Tibial nerve (tissue), 4 donors: ENCODE measurements at regions not wholly inside any gene's neighbourhood (a gene's known extent, or its start where the extent isn't known, plus 50 kb on each side); places are given as distances from the start of the nearest gene placed in this dataset.

Experiments
- EP300 ChIP-seq, 2 donors: sonication (generic); formaldehyde crosslinking; IDR thresholded peaks; one replicate each; pipeline ENCODE4 v1.6.1; 2017; ENCODE audit warnings: antibody characterized with exemption in 2 of 2, mild to moderate bottlenecking in 1 of 2
- POLR2A ChIP-seq, 2 donors: fragments of 450-650 bp; IDR thresholded peaks; one replicate each; pipeline ENCODE4 v1.6.1; 2017; ENCODE audit warnings: antibody characterized with exemption in 2 of 2, mild to moderate bottlenecking in 2 of 2, moderate library complexity in 2 of 2
- TF ChIP-seq, protein P1 (sequence below), 5 experiments: fragments of 200-600 bp in 3 of 5; fragments of 450-650 bp in 2 of 5; sonication (generic) in 3 of 5; IDR thresholded peaks; one replicate each; pipeline ENCODE4 v1.5.1; 2016 to 2019; ENCODE audit warnings: antibody characterized with exemption in 5 of 5, mild to moderate bottlenecking in 3 of 5, moderate library complexity in 2 of 5

DNA sequence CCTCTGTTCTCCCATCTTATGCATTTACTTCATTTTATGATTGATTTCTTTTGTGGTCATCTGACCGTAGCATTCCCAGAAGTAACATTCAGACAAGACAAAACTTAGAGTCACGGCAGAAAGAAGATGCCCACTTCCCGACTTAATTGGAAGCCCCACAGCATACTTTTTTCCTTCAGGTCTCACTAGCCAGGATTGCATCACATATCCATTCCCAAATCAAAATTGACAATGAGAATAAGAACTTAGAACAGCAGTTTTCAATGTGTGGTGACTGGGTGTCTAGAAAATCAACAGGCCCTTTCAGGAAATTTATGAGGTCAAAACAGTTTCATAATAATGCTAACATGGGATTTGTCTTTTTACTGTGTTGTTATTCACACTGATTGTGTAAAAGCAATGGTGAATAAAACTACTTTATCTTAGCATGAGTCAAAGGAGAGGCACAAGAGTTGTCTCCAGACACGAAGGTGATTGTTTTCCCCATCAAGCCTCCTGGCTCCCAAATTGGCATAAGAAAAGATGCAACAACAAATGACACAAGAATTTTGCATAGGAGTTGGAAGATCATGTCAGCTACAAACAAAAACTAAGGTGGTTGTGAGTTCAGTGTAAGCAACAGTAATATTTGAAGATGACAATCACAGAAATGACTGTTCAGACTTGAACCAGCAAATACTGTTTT is 493.9 kb downstream of the HTR7 start:
- TF ChIP-seq, protein P1, sequence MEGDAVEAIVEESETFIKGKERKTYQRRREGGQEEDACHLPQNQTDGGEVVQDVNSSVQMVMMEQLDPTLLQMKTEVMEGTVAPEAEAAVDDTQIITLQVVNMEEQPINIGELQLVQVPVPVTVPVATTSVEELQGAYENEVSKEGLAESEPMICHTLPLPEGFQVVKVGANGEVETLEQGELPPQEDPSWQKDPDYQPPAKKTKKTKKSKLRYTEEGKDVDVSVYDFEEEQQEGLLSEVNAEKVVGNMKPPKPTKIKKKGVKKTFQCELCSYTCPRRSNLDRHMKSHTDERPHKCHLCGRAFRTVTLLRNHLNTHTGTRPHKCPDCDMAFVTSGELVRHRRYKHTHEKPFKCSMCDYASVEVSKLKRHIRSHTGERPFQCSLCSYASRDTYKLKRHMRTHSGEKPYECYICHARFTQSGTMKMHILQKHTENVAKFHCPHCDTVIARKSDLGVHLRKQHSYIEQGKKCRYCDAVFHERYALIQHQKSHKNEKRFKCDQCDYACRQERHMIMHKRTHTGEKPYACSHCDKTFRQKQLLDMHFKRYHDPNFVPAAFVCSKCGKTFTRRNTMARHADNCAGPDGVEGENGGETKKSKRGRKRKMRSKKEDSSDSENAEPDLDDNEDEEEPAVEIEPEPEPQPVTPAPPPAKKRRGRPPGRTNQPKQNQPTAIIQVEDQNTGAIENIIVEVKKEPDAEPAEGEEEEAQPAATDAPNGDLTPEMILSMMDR (IDR thresholded peaks at IDR 0.05), result no peak
- TF ChIP-seq POLR2A (IDR thresholded peaks at IDR 0.05), result no peak
- TF ChIP-seq EP300 (IDR thresholded peaks at IDR 0.05), result no peak
